ENCODE measurements at regions not wholly inside any gene's neighbourhood (a gene's known extent, or its start where the extent isn't known, plus 50 kb on each side); places are given as distances from the start of the nearest gene placed in this dataset.
A peak's percentile ranks its signal among the peaks of the same experiment; 100 is the strongest.
"Not testable (repeated sequence)": the region's sequence is repeated elsewhere in the genome, so short reads cannot be mapped to it uniquely, and the experiment has no call there.

GRCh38 chr2:114122930-114123329 is 233.0 kb downstream of the ACTR3 start:
- intact Hi-C loops (cut with DNase I, micrococcal nuclease) = no loop called here
- Histone ChIP-seq H3K4me3 (no peak overlapping the region), H3K4me1 (ENCODE audit: low read depth) (no peaks in the 10 kb centered on the region), H3K36me3 (ENCODE audit: low read depth) (no peaks in the 10 kb centered on the region), H3K9me3 (no peaks in the 10 kb centered on the region)
- TF ChIP-seq CTCF (IDR thresholded peaks at IDR 0.05) = no peak
- no peak for DNase-seq
- ATAC-seq = no peak

- H3K4me3 ChIP-seq = no peak overlapping the region
- no peak for ATAC-seq
- no peaks in the 10 kb centered on the region for H3K36me3 ChIP-seq (ENCODE audit: low read depth)
- intact Hi-C loops (cut with DNase I, micrococcal nuclease) = no loop called here
- H3K4me1 ChIP-seq (ENCODE audit: low read depth) = no peaks in the 10 kb centered on the region
- no peak for TF ChIP-seq CTCF (IDR thresholded peaks at IDR 0.05)
- no peaks in the 10 kb centered on the region for H3K9me3 ChIP-seq
- DNase-seq = no peak
Observed at GRCh38 chr2:114123925-114124324, 234.0 kb downstream of the ACTR3 start.

GRCh38 chr2:114127372-114127771 is 237.5 kb downstream of the ACTR3 start:
- no peaks in the 10 kb centered on the region for H3K4me1 ChIP-seq (ENCODE audit: low read depth)
- no peaks in the 10 kb centered on the region for H3K36me3 ChIP-seq (ENCODE audit: low read depth)
- intact Hi-C loops (cut with DNase I, micrococcal nuclease) = no loop called here
- no peaks in the 10 kb centered on the region for H3K9me3 ChIP-seq
- no peak for DNase-seq
- TF ChIP-seq CTCF (IDR thresholded peaks at IDR 0.05) = no peak
- H3K4me3 ChIP-seq = no peak overlapping the region
- ATAC-seq = no peak

GRCh38 chr2:114128263-114128662 is 238.4 kb downstream of the ACTR3 start:
- no peak for TF ChIP-seq CTCF (IDR thresholded peaks at IDR 0.05)
- H3K36me3 ChIP-seq (ENCODE audit: low read depth) = no peaks in the 10 kb centered on the region
- intact Hi-C loops (cut with DNase I, micrococcal nuclease) = no loop called here

GRCh38 chr2:114128725-114129124 is 238.8 kb downstream of the ACTR3 start:
- DNase-seq (no peak), ATAC-seq (no peak)
- intact Hi-C loops (cut with DNase I, micrococcal nuclease) = no loop called here
- Histone ChIP-seq H3K36me3 (ENCODE audit: low read depth) (no peaks in the 10 kb centered on the region), H3K4me1 (ENCODE audit: low read depth) (no peaks in the 10 kb centered on the region), H3K4me3 (no peak overlapping the region), H3K9me3 (no peaks in the 10 kb centered on the region)
- TF ChIP-seq CTCF (IDR thresholded peaks at IDR 0.05) = no peak

More at GRCh38 chr2:114128263-114128662, 238.4 kb downstream of the ACTR3 start:
- no peak overlapping the region for H3K4me3 ChIP-seq
- H3K9me3 ChIP-seq = no peaks in the 10 kb centered on the region
- ATAC-seq (peak; percentile 56), DNase-seq (no peak)
- no peaks in the 10 kb centered on the region for H3K4me1 ChIP-seq (ENCODE audit: low read depth)

GRCh38 chr2:114132050-114132449 is 242.2 kb downstream of the ACTR3 start:
- H3K36me3 ChIP-seq (ENCODE audit: low read depth); intact Hi-C loops (cut with DNase I, micrococcal nuclease); ATAC-seq; DNase-seq; H3K4me3 ChIP-seq; H3K9me3 ChIP-seq; H3K4me1 ChIP-seq (ENCODE audit: low read depth): not testable (repeated sequence)
